GM12875 (cell line): ENCODE measurements at regions not wholly inside any gene's neighbourhood (a gene's known extent, or its start where the extent isn't known, plus 50 kb on each side); places are given as distances from the start of the nearest gene placed in this dataset.

Source experiments
- H3K4me3 ChIP-seq: one replicate; pipeline ENCODE4 v1.5.1; 2011; ENCODE audit warnings: low read depth, low read length, control low read depth
- CTCF ChIP-seq: IDR thresholded peaks from 2 replicates; pipeline ENCODE4 v1.5.1; 2011; ENCODE audit warnings: low read depth, mild to moderate bottlenecking, control low read depth, inconsistent platforms, low read length, moderate library complexity, borderline replicate concordance; ENCODE audit not compliant: insufficient read depth

GRCh38 chr5:149441986-149442385, 62.9 kb upstream of the IL17B start:
- TF ChIP-seq CTCF, result no peak
- H3K4me3 ChIP-seq, result no peak overlapping the region

GRCh38 chr5:149441194-149441753, 62.2 kb upstream of the IL17B start:
- H3K4me3 ChIP-seq, result no peak overlapping the region
- no peak for TF ChIP-seq CTCF

- H3K4me3 ChIP-seq, result no peak overlapping the region
- TF ChIP-seq CTCF, result peak; percentile 15; the same call in 1 of the 2 replicates
Observed at GRCh38 chr5:149439899-149440542, 60.9 kb upstream of the IL17B start.

- H3K4me3 ChIP-seq, result no peak overlapping the region
- no peak for TF ChIP-seq CTCF
Observed at GRCh38 chr5:149438711-149439132, 59.6 kb upstream of the IL17B start.

- no peak overlapping the region for H3K4me3 ChIP-seq
- no peak for TF ChIP-seq CTCF
Observed at GRCh38 chr5:149438281-149438680, 59.2 kb upstream of the IL17B start.

GRCh38 chr5:149437391-149438040, 58.4 kb upstream of the IL17B start:
- no peak overlapping the region for H3K4me3 ChIP-seq
- no peak for TF ChIP-seq CTCF

- TF ChIP-seq CTCF, result no peak
- no peak overlapping the region for H3K4me3 ChIP-seq
Observed at GRCh38 chr5:149435660-149436059, 56.6 kb upstream of the IL17B start.
